K562 (cell line): ENCODE measurements at regions not wholly inside any gene's neighbourhood (a gene's known extent, or its start where the extent isn't known, plus 50 kb on each side); places are given as distances from the start of the nearest gene placed in this dataset.

Experiments used
- ATAC-seq: fragments of 200-7000 bp; cut with Tn5 transposase; 3 replicates; pipeline ENCODE4 v1.9.1; 2020; ENCODE audit warnings: moderate library complexity
- BruUV-seq: library from RNA; stranded (reverse); fragments of 400-500 nt; replicated peaks from 2 replicates; lab custom pipeline; 2021; lab: Mats Ljungman, UMichigan
- CTCF ChIA-PET: fragments of 300-600 bp; formaldehyde crosslinking; extraction: SDS; loops from one replicate; lab custom pipeline; 2021; ENCODE audit warnings: low intra/inter-chr PET ratio; lab: Yijun Ruan, JAX
- POLR2A ChIA-PET: fragments of 300-600, 350-650 bp; sonication (Branson Sonifier 250); formaldehyde crosslinking; extraction: SDS; loops from one replicate; lab custom pipeline; 2021; ENCODE audit warnings: antibody characterized with exemption, inconsistent platforms; lab: Yijun Ruan, JAX
- DNase-seq, 4 experiments: peaks; one replicate each; pipeline versions ENCODE4 v3.0.0 to v3.0.0-alpha.2; 2011 to 2018; ENCODE audit warnings: low spot score in 3 of 4, mixed read lengths in 3 of 4; ENCODE audit errors: extremely low read depth in 1 of 4
- FAIRE-seq: peaks from 2 replicates; lab custom pipeline; 2011; peaks lifted over from hg19 to GRCh38; lab: Jason Lieb, UNC
- H2AFZ ChIP-seq: 2 replicates; pipeline ENCODE4 v1.6.0; 2011; ENCODE audit warnings: low read depth, low read length, control low read depth, inconsistent platforms
- H3K27ac ChIP-seq: fragments of 200-600 bp; 3 replicates; pipeline ENCODE4 v1.8.0; 2011; ENCODE audit warnings: low read depth, mild to moderate bottlenecking, control low read depth, inconsistent platforms, low read length, moderate library complexity, mixed read lengths; ENCODE audit errors: extremely low read depth
- H3K27me3 ChIP-seq, 2 experiments: fragments of 300-600 bp in 1 of 2; 2 replicates in 1 of 2; 3 replicates in 1 of 2; pipeline versions ENCODE4 v1.6.0 to v1.8.0; 2011; ENCODE audit warnings: inconsistent platforms in 2 of 2, low read length in 2 of 2, mild to moderate bottlenecking in 1 of 2, mixed read lengths in 1 of 2, moderate library complexity in 1 of 2; ENCODE audit not compliant: control insufficient read depth in 2 of 2, insufficient read depth in 2 of 2
- H3K36me3 ChIP-seq: fragments of 300-600 bp; 3 replicates; pipeline ENCODE4 v1.8.0; 2011; ENCODE audit warnings: mild to moderate bottlenecking, low read length, inconsistent platforms; ENCODE audit not compliant: control insufficient read depth, insufficient read depth
- H3K4me1 ChIP-seq, 2 experiments: fragments of 200-600 bp in 1 of 2; replicated peaks in 1 of 2; 2 replicates in 1 of 2; 3 replicates in 1 of 2; pipeline versions ENCODE4 v1.5.1 to v1.8.0; 2011; ENCODE audit warnings: inconsistent platforms in 2 of 2, low read length in 2 of 2, mild to moderate bottlenecking in 1 of 2, mixed read lengths in 1 of 2, moderate library complexity in 1 of 2; ENCODE audit not compliant: control insufficient read depth in 2 of 2, insufficient read depth in 2 of 2
- H3K4me2 ChIP-seq: 2 replicates; pipeline ENCODE4 v1.6.1; 2011; ENCODE audit warnings: low read length, control low read depth, inconsistent platforms, mixed read lengths; ENCODE audit not compliant: insufficient read depth
- H3K4me3 ChIP-seq: fragments of 200-600 bp; sonication (generic), shearing (Covaris generic); 2 replicates; pipeline ENCODE4 v1.5.1; 2016; ENCODE audit warnings: control low read depth, inconsistent platforms
- H3K79me2 ChIP-seq: fragments of 200-600 bp; 3 replicates; pipeline ENCODE4 v1.8.0; 2011; ENCODE audit warnings: low read length, inconsistent platforms; ENCODE audit not compliant: control insufficient read depth, insufficient read depth
- H3K9ac ChIP-seq, 2 experiments: 2 replicates each; pipeline versions ENCODE4 v1.6.0 to v1.6.1; 2011; ENCODE audit warnings: low read depth in 2 of 2, low read length in 2 of 2, control low read depth in 1 of 2, inconsistent platforms in 1 of 2, mild to moderate bottlenecking in 1 of 2, mixed read lengths in 1 of 2; ENCODE audit not compliant: insufficient read depth in 1 of 2
- H3K9me1 ChIP-seq: one replicate; pipeline ENCODE4 v1.6.0; 2011; ENCODE audit warnings: inconsistent platforms, mild to moderate bottlenecking, low read length, moderate library complexity; ENCODE audit not compliant: control insufficient read depth, insufficient read depth
- H3K9me3 ChIP-seq: replicated peaks from 2 replicates; pipeline ENCODE4 v1.5.1; 2011; ENCODE audit warnings: low read depth, low read length, inconsistent platforms; ENCODE audit not compliant: control insufficient read depth, insufficient read depth
- H4K20me1 ChIP-seq: replicated peaks from 2 replicates; pipeline ENCODE4 v1.6.1; 2011; ENCODE audit warnings: low read length, inconsistent platforms, mixed read lengths; ENCODE audit not compliant: control insufficient read depth, insufficient read depth
- CBX5 ChIP-seq: IDR thresholded peaks from 2 replicates; pipeline ENCODE4 v1.6.1; 2014; ENCODE audit warnings: low read depth, borderline replicate concordance
- DDX20 ChIP-seq: fragments of 450-650 bp; IDR thresholded peaks from 2 replicates; pipeline ENCODE4 v1.6.1; 2016; ENCODE audit warnings: missing genetic modification characterization, low read depth, mild to moderate bottlenecking, missing compliant biosample characterization, moderate library complexity
- HDAC1 ChIP-seq, 2 experiments: fragments of 450-650 bp; IDR thresholded peaks; 2 replicates each; pipeline ENCODE4 v1.6.1; 2016 to 2017; ENCODE audit warnings: inconsistent platforms in 1 of 2, mild to moderate bottlenecking in 1 of 2, moderate library complexity in 1 of 2
- RFX7 ChIP-seq: fragments of 250-450 bp; sonication (Bioruptor Pico); IDR thresholded peaks from 2 replicates; pipeline ENCODE4 v1.5.1; 2021; ENCODE audit warnings: mild to moderate bottlenecking
- TAF7 ChIP-seq: fragments of 450-650 bp; IDR thresholded peaks from 2 replicates; pipeline ENCODE4 v1.6.1; 2016; ENCODE audit warnings: missing genetic modification characterization, missing compliant biosample characterization
- XRCC5 ChIP-seq: fragments of 200-400 bp; formaldehyde crosslinking; IDR thresholded peaks from 2 replicates; pipeline ENCODE4 v1.6.1; 2017; ENCODE audit warnings: low read depth, mild to moderate bottlenecking, low read length
- ZNF263 ChIP-seq: sonication (generic); formaldehyde crosslinking; IDR thresholded peaks from 2 replicates; pipeline ENCODE4 v1.8.0; 2022; ENCODE audit warnings: mild to moderate bottlenecking, missing genetic modification reagents, borderline replicate concordance
- ZNF668 ChIP-seq: fragments of 250-450 bp; sonication (Bioruptor Pico); IDR thresholded peaks from 2 replicates; pipeline ENCODE4 v1.8.0; 2022; ENCODE audit warnings: mild to moderate bottlenecking, inconsistent platforms
- ZNF696 ChIP-seq: fragments of 250-450 bp; sonication (Bioruptor Pico); conservative IDR thresholded peaks from 2 replicates; pipeline ENCODE4 v1.4.0; 2020; ENCODE audit warnings: mild to moderate bottlenecking, moderate library complexity
- WGBS: fragments of 100-300 bp; shearing (Covaris generic); methylation state at CpG from one replicate; pipeline ENCODE4 v1.1.6; 2016; ENCODE audit warnings: low coverage, mixed read lengths; ENCODE audit not compliant: insufficient coverage; ENCODE audit errors: missing lambda C conversion rate; 5-methylcytosine and 5-hydroxymethylcytosine counted together
- in situ Hi-C: fragments of 300-500 bp; cut with MboI; formaldehyde crosslinking; loops from 4 replicates; pipeline ENCODE4 v1.15.0; 2018; ENCODE audit warnings: inconsistent platforms, mixed read lengths
- intact Hi-C: fragments of 100-400 bp; cut with micrococcal nuclease; formaldehyde crosslinking; loops from 2 replicates; pipeline ENCODE4 v1.14.2; 2022
- TF ChIP-seq, protein P1 (sequence below): fragments of 250-450 bp; sonication (Bioruptor Pico); IDR thresholded peaks from 2 replicates; pipeline ENCODE4 v1.5.0; 2021; ENCODE audit warnings: mild to moderate bottlenecking, moderate library complexity
- TF ChIP-seq, protein P2 (sequence below), 2 experiments: fragments of 450-650 bp in 1 of 2; sonication (generic) in 1 of 2; formaldehyde crosslinking; conservative IDR thresholded peaks; 2 replicates each; pipeline versions ENCODE4 v1.4.0 to v1.8.1; 2020 to 2022; ENCODE audit warnings: mild to moderate bottlenecking in 1 of 2, missing genetic modification reagents in 1 of 2
- TF ChIP-seq, protein P3 (sequence below): sonication (generic); formaldehyde crosslinking; IDR thresholded peaks from 2 replicates; pipeline ENCODE4 v1.8.1; 2023; ENCODE audit warnings: missing genetic modification reagents, mild to moderate bottlenecking, borderline replicate concordance

DNA sequence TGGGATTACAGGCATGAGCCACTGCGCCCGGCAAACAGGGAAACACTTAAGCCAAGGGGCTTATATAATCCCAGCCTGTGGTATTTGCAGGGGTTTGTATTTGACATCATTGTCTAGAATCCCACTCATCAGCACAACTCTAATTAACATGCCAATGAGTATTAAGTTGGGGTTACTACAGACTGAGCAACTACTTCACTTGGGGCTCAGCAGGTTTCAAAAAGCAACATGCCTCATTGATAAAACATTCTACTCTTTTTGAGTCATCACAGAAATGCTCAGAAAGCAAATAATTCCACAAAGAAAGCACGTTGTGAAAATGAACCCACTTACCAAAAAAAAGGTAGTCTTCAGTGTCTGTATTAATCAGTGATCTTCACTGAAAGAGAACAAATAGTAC lies 236.9 kb upstream of the CELF2 start:
- Histone ChIP-seq H3K9me1 (no peaks in the 10 kb centered on the region), H3K27ac (no peak overlapping the region), H3K4me3 (no peak overlapping the region), H3K4me2 (no peak overlapping the region), H2AFZ (no peak overlapping the region), H3K79me2 (no peaks in the 10 kb centered on the region), H3K27me3 (no peaks in the 10 kb centered on the region), H3K36me3 (no peaks in the 10 kb centered on the region), H3K9me3 (no peaks in the 10 kb centered on the region), H4K20me1 (no peaks in the 10 kb centered on the region), H3K4me1 (no peaks in the 10 kb centered on the region), H3K9ac (no peak overlapping the region)
- FAIRE-seq (no peak), ATAC-seq (no peak), DNase-seq (no peak)
- BruUV-seq: no TSS peak
- in situ Hi-C loops: no loop called here
- ChIA-PET POLR2A (no interaction called here), CTCF (no interaction called here)
- 0% methylated on average over 3 of the region's 3 CpGs for WGBS
- intact Hi-C loops: no loop called here
- no peak for TF ChIP-seq HDAC1 (IDR thresholded peaks at IDR 0.05)
- TF ChIP-seq, protein P1, sequence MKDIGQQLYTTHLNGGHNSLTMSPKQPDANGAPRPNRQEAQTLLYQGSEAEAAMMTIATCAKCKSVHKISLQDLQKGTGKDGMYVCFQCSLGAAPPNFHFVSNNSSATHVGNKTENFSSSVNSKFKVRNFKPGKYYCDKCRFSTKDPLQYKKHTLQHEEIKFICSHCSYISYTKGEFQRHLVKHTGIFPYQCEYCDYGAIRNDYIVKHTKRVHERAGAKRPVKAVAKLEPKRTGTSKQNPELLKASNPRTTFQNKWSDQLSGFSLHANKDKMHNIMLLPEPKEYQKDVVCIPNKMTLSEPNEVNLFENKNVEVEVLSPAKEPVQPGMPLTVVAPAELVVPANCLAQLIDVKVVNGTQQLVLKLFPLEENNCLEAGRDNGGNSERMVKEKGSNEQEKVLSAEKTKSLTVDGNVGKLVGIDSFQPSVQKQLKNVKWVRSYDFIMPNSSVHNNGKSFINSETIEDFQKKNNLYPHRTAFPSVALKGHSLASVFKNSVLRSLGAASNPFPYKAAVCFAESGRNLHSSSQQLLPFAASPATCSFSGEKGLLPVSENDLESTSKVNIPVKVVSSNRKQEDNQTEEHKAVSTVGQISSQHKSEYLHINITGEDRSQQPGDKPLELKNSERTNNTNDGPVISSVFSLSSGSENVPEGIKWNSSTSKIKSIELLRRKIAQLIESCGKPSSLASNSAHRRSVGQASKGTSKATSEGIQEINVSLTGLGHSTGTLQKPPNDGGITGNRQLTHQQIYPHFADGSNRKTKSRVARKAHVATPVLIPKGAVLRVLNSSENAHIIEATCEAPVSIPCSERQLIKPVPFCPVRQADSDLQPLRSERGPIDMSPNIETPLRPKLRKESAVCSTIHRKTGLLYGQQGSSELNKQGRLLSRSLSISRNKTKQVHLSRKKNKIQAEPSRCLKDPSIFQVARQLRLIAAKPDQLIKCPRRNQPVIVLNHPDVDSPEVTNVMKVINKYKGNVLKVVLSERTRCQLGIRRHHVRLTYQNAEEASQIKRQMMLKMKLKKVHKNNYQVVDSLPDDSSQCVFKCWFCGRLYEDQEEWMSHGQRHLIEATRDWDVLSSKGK (CRISPR knock-in tag): no peak
- TF ChIP-seq, protein P2, sequence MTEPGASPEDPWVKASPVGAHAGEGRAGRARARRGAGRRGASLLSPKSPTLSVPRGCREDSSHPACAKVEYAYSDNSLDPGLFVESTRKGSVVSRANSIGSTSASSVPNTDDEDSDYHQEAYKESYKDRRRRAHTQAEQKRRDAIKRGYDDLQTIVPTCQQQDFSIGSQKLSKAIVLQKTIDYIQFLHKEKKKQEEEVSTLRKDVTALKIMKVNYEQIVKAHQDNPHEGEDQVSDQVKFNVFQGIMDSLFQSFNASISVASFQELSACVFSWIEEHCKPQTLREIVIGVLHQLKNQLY (CRISPR knock-in tag; conservative IDR thresholded peaks at IDR 0.05): no peak
- no peak for TF ChIP-seq ZNF696 (CRISPR knock-in tag)
- TF ChIP-seq ZNF668: no peak
- TF ChIP-seq TAF7 (tag): no peak
- TF ChIP-seq RFX7 (CRISPR knock-in tag): no peak
- no peak for TF ChIP-seq ZNF263 (CRISPR knock-in tag)
- no peak for TF ChIP-seq XRCC5
- no peak for TF ChIP-seq CBX5
- TF ChIP-seq, protein P3, sequence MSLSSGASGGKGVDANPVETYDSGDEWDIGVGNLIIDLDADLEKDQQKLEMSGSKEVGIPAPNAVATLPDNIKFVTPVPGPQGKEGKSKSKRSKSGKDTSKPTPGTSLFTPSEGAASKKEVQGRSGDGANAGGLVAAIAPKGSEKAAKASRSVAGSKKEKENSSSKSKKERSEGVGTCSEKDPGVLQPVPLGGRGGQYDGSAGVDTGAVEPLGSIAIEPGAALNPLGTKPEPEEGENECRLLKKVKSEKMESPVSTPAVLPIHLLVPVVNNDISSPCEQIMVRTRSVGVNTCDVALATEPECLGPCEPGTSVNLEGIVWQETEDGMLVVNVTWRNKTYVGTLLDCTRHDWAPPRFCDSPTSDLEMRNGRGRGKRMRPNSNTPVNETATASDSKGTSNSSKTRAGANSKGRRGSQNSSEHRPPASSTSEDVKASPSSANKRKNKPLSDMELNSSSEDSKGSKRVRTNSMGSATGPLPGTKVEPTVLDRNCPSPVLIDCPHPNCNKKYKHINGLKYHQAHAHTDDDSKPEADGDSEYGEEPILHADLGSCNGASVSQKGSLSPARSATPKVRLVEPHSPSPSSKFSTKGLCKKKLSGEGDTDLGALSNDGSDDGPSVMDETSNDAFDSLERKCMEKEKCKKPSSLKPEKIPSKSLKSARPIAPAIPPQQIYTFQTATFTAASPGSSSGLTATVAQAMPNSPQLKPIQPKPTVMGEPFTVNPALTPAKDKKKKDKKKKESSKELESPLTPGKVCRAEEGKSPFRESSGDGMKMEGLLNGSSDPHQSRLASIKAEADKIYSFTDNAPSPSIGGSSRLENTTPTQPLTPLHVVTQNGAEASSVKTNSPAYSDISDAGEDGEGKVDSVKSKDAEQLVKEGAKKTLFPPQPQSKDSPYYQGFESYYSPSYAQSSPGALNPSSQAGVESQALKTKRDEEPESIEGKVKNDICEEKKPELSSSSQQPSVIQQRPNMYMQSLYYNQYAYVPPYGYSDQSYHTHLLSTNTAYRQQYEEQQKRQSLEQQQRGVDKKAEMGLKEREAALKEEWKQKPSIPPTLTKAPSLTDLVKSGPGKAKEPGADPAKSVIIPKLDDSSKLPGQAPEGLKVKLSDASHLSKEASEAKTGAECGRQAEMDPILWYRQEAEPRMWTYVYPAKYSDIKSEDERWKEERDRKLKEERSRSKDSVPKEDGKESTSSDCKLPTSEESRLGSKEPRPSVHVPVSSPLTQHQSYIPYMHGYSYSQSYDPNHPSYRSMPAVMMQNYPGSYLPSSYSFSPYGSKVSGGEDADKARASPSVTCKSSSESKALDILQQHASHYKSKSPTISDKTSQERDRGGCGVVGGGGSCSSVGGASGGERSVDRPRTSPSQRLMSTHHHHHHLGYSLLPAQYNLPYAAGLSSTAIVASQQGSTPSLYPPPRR (CRISPR knock-in tag): no peak
- no peak for TF ChIP-seq DDX20 (tag)
